Mesenchymal stem cell (in vitro differentiated cells and primary cell): ENCODE measurements at regions not wholly inside any gene's neighbourhood (a gene's known extent, or its start where the extent isn't known, plus 50 kb on each side); places are given as distances from the start of the nearest gene placed in this dataset.

Source experiments
- DNase-seq: peaks from one replicate; pipeline ENCODE4 v3.0.0-alpha.2; 2013
- H2AFZ ChIP-seq: one replicate; pipeline ENCODE4 v1.6.1; 2013; ENCODE audit warnings: low read depth, mild to moderate bottlenecking, control low read depth, inconsistent platforms, low read length, moderate library complexity
- H2AK5ac ChIP-seq: 2 replicates; pipeline ENCODE4 v1.6.1; 2013; ENCODE audit warnings: low read length, moderate library complexity, mild to moderate bottlenecking, inconsistent platforms; ENCODE audit not compliant: severe bottlenecking
- H2BK120ac ChIP-seq: one replicate; pipeline ENCODE4 v1.6.1; 2013; ENCODE audit warnings: low read depth, mild to moderate bottlenecking, inconsistent platforms, low read length, moderate library complexity
- H2BK12ac ChIP-seq, 2 experiments: one replicate each; pipeline ENCODE4 v1.6.1; 2013; ENCODE audit warnings: inconsistent platforms in 2 of 2, low read length in 2 of 2, mild to moderate bottlenecking in 2 of 2, moderate library complexity in 2 of 2, control low read depth in 1 of 2
- H2BK15ac ChIP-seq: one replicate; pipeline ENCODE4 v1.6.1; 2013; ENCODE audit warnings: mild to moderate bottlenecking, low read depth, inconsistent platforms; ENCODE audit not compliant: poor library complexity, severe bottlenecking
- H2BK5ac ChIP-seq: 2 replicates; pipeline ENCODE4 v1.6.1; 2013; ENCODE audit warnings: low read depth, mild to moderate bottlenecking, low read length, control low read depth, inconsistent platforms; ENCODE audit not compliant: poor library complexity, severe bottlenecking
- H3K14ac ChIP-seq, 2 experiments: one replicate each; pipeline ENCODE4 v1.6.1; 2013; ENCODE audit warnings: inconsistent platforms in 2 of 2, low read length in 2 of 2, control low read depth in 1 of 2, mild to moderate bottlenecking in 1 of 2, moderate library complexity in 1 of 2
- H3K18ac ChIP-seq, 2 experiments: one replicate each; pipeline ENCODE4 v1.6.1; 2013; ENCODE audit warnings: inconsistent platforms in 2 of 2, low read length in 2 of 2, control low read depth in 1 of 2, low read depth in 1 of 2, mild to moderate bottlenecking in 1 of 2
- H3K23ac ChIP-seq, 2 experiments: one replicate each; pipeline ENCODE4 v1.6.1; 2013; ENCODE audit warnings: inconsistent platforms in 2 of 2, low read length in 2 of 2, mild to moderate bottlenecking in 2 of 2, moderate library complexity in 2 of 2, control low read depth in 1 of 2
- H3K27ac ChIP-seq: 2 replicates; pipeline ENCODE4 v1.5.1; 2013; ENCODE audit warnings: mild to moderate bottlenecking, moderate library complexity, low read length, control low read depth, inconsistent platforms; ENCODE audit not compliant: poor library complexity, severe bottlenecking
- H3K27me3 ChIP-seq, 2 experiments: 2 replicates each; pipeline versions ENCODE4 v1.6.1 to v1.7.0; 2013; ENCODE audit warnings: low read length in 2 of 2, mild to moderate bottlenecking in 2 of 2, moderate library complexity in 2 of 2, control low read depth in 1 of 2, inconsistent platforms in 1 of 2; ENCODE audit not compliant: control insufficient read depth in 1 of 2, insufficient read depth in 1 of 2
- H3K36me3 ChIP-seq, 2 experiments: 2 replicates each; pipeline versions ENCODE4 v1.6.1 to v1.7.0; 2013; ENCODE audit warnings: low read length in 2 of 2, control low read depth in 1 of 2, inconsistent platforms in 1 of 2, low read depth in 1 of 2, mild to moderate bottlenecking in 1 of 2; ENCODE audit not compliant: insufficient read depth in 2 of 2, control insufficient read depth in 1 of 2
- H3K4ac ChIP-seq, 2 experiments: one replicate each; pipeline ENCODE4 v1.6.1; 2013; ENCODE audit warnings: inconsistent platforms in 2 of 2, low read length in 2 of 2, mild to moderate bottlenecking in 2 of 2, moderate library complexity in 2 of 2, control low read depth in 1 of 2, low read depth in 1 of 2
- H3K4me1 ChIP-seq: 2 replicates; pipeline ENCODE4 v1.6.1; 2013; ENCODE audit warnings: low read depth, low read length, control low read depth; ENCODE audit not compliant: control insufficient read depth, insufficient read depth
- H3K4me2 ChIP-seq: 2 replicates; pipeline ENCODE4 v1.6.1; 2013; ENCODE audit warnings: low read length, mild to moderate bottlenecking, inconsistent platforms; ENCODE audit not compliant: poor library complexity, severe bottlenecking
- H3K4me3 ChIP-seq, 2 experiments: 2 replicates each; pipeline versions ENCODE4 v1.5.1 to v1.7.0; 2013; ENCODE audit warnings: low read length in 2 of 2, mild to moderate bottlenecking in 2 of 2, control low read depth in 1 of 2, low read depth in 1 of 2; ENCODE audit not compliant: insufficient read depth in 1 of 2
- H3K79me1 ChIP-seq: replicated peaks from 2 replicates; pipeline ENCODE4 v1.6.1; 2013; ENCODE audit warnings: mild to moderate bottlenecking, control low read depth, low read length, inconsistent platforms; ENCODE audit not compliant: poor library complexity, severe bottlenecking
- H3K9ac ChIP-seq: 2 replicates; pipeline ENCODE4 v1.7.0; 2013; ENCODE audit warnings: mild to moderate bottlenecking, low read length, moderate library complexity
- H3K9me3 ChIP-seq: 2 replicates; pipeline ENCODE4 v1.7.0; 2013; ENCODE audit warnings: mild to moderate bottlenecking, low read length; ENCODE audit not compliant: control insufficient read depth
- H4K8ac ChIP-seq: one replicate; pipeline ENCODE4 v1.6.1; 2013; ENCODE audit warnings: inconsistent platforms, mild to moderate bottlenecking, low read length, moderate library complexity
- H4K91ac ChIP-seq: one replicate; pipeline ENCODE4 v1.6.1; 2013; ENCODE audit warnings: mild to moderate bottlenecking, low read length, inconsistent platforms
- WGBS: methylation state at CpG from one replicate; pipeline ENCODE4 v1.1.7; 2013; ENCODE audit warnings: mixed read lengths; 5-methylcytosine and 5-hydroxymethylcytosine counted together

- Histone ChIP-seq H4K8ac (no peak overlapping the region), H2BK15ac (no peak overlapping the region), H3K27ac (no peak overlapping the region), H2AFZ (no peak overlapping the region), H3K23ac (no peak overlapping the region), H3K18ac (no peak overlapping the region), H4K91ac (no peak overlapping the region), H3K27me3 (no peaks in the 10 kb centered on the region), H3K36me3 (no peaks in the 10 kb centered on the region), H2BK12ac (no peak overlapping the region), H3K9ac (no peak overlapping the region), H3K4me2 (no peak overlapping the region), H2AK5ac (no peak overlapping the region), H2BK5ac (no peak overlapping the region), H3K14ac (no peak overlapping the region), H3K9me3 (peaks cover 2% of the 10 kb centered on the region), H2BK120ac (no peak overlapping the region), H3K4ac (no peak overlapping the region), H3K4me1 (no peaks in the 10 kb centered on the region), H3K4me3 (no peak overlapping the region), H3K79me1 (no peaks in the 10 kb centered on the region)
- WGBS = 90% methylated on average over 4 of the region's 8 CpGs
- DNase-seq = no peak
These were observed 384.5 kb downstream of the NEBL start for GRCh38 chr10:20512631-20513030.

- Histone ChIP-seq H3K36me3 (no peaks in the 10 kb centered on the region), H3K27ac (no peak overlapping the region), H2BK15ac (no peak overlapping the region), H2BK5ac (no peak overlapping the region), H2AK5ac (no peak overlapping the region), H3K23ac (no peak overlapping the region), H3K9me3 (peaks cover 6% of the 10 kb centered on the region), H3K27me3 (no peaks in the 10 kb centered on the region), H3K4me2 (no peak overlapping the region), H2BK120ac (no peak overlapping the region), H3K79me1 (no peaks in the 10 kb centered on the region), H3K14ac (no peak overlapping the region), H3K9ac (no peak overlapping the region), H3K4me1 (no peaks in the 10 kb centered on the region), H3K4me3 (no peak overlapping the region), H4K8ac (peak overlapping the region; percentile 94), H2AFZ (no peak overlapping the region), H3K18ac (peak overlapping the region; percentile 70 to 77), H2BK12ac (peak overlapping the region in 1 of 2 experiments; percentile 98), H4K91ac (peak overlapping the region; percentile 61), H3K4ac (peak overlapping the region in 1 of 2 experiments; percentile 32)
- DNase-seq = peak; percentile 68
These were observed 388.2 kb downstream of the NEBL start for GRCh38 chr10:20508921-20509320.

- H3K9me3 ChIP-seq = peaks cover 11% of the 10 kb centered on the region
- no peak overlapping the region for H3K9ac ChIP-seq
- no peak overlapping the region for H2BK120ac ChIP-seq
- H2BK12ac ChIP-seq = no peak overlapping the region
- H3K4me1 ChIP-seq = no peaks in the 10 kb centered on the region
- WGBS = 79% methylated on average over 4 of the region's 5 CpGs
- no peaks in the 10 kb centered on the region for H3K79me1 ChIP-seq
- no peak overlapping the region for H3K18ac ChIP-seq
- H4K91ac ChIP-seq = no peak overlapping the region
- no peak overlapping the region for H2BK5ac ChIP-seq
- H4K8ac ChIP-seq = no peak overlapping the region
- no peak overlapping the region for H3K14ac ChIP-seq
- H3K23ac ChIP-seq = no peak overlapping the region
- no peak overlapping the region for H2AK5ac ChIP-seq
- H3K4me3 ChIP-seq = no peak overlapping the region
- H3K27me3 ChIP-seq = no peaks in the 10 kb centered on the region
- H2AFZ ChIP-seq = no peak overlapping the region
- H3K36me3 ChIP-seq = no peaks in the 10 kb centered on the region
- no peak overlapping the region for H3K27ac ChIP-seq
- H3K4ac ChIP-seq = no peak overlapping the region
- H3K4me2 ChIP-seq = no peak overlapping the region
- no peak overlapping the region for H2BK15ac ChIP-seq
- no peak for DNase-seq
These were observed 394.1 kb downstream of the NEBL start for GRCh38 chr10:20502903-20503585.

- Histone ChIP-seq H2BK12ac (no peak overlapping the region), H3K23ac (no peak overlapping the region), H3K4ac (no peak overlapping the region), H3K18ac (no peak overlapping the region), H3K36me3 (no peaks in the 10 kb centered on the region), H2AK5ac (no peak overlapping the region), H3K4me3 (no peak overlapping the region), H2BK15ac (no peak overlapping the region), H2AFZ (no peak overlapping the region), H3K4me1 (no peaks in the 10 kb centered on the region), H3K79me1 (no peaks in the 10 kb centered on the region), H3K9ac (no peak overlapping the region), H3K27ac (no peak overlapping the region), H3K9me3 (peaks cover 13% of the 10 kb centered on the region), H3K14ac (no peak overlapping the region), H2BK5ac (no peak overlapping the region), H4K91ac (no peak overlapping the region), H4K8ac (no peak overlapping the region), H3K27me3 (no peaks in the 10 kb centered on the region), H3K4me2 (no peak overlapping the region), H2BK120ac (no peak overlapping the region)
- no CpG with 5 or more reads among the region's 1 CpG for WGBS
- DNase-seq = peak; percentile 74
These were observed 402.6 kb downstream of the NEBL start for GRCh38 chr10:20494474-20494873.
